HCT116 (cell line): ENCODE measurements at regions not wholly inside any gene's neighbourhood (a gene's known extent, or its start where the extent isn't known, plus 50 kb on each side); places are given as distances from the start of the nearest gene placed in this dataset.

Source experiments
- ATAC-seq: fragments of 200-7000 bp; cut with Tn5 transposase; 2 replicates; pipeline ENCODE4 v1.9.1; 2020; ENCODE audit warnings: mild to moderate bottlenecking, moderate library complexity
- BruUV-seq: library from RNA; stranded (reverse); fragments of 400-500 nt; replicated peaks from 2 replicates; lab custom pipeline; 2021; lab: Mats Ljungman, UMichigan
- CTCF ChIA-PET: fragments of 300-600 bp; sonication (Branson Sonifier 250); formaldehyde crosslinking; loops from one replicate; lab custom pipeline; 2021; ENCODE audit warnings: antibody characterized with exemption; lab: Charles Lee
- POLR2A ChIA-PET: fragments of 300-600, 350-600 bp; sonication (Branson Sonifier 250); formaldehyde crosslinking; loops from one replicate; lab custom pipeline; 2021; ENCODE audit warnings: antibody characterized with exemption; lab: Charles Lee
- RAD21 ChIA-PET, 2 experiments: fragments of 300-600 bp; sonication (Branson Sonifier 250); formaldehyde crosslinking; loops; one replicate each; lab custom pipeline; 2023; ENCODE audit warnings: low total read pairs in 2 of 2; ENCODE audit not compliant: uncharacterized antibody in 2 of 2, unreplicated experiment in 2 of 2, low non-redundant PET in 1 of 2; lab: Charles Lee
- DNase-seq: peaks from one replicate; pipeline ENCODE4 v3.0.0-alpha.2; 2010; ENCODE audit warnings: low read depth, low spot score
- H2AFZ ChIP-seq: fragments of 200-600 bp; shearing (Covaris generic), sonication (generic); 2 replicates; pipeline ENCODE4 v1.6.1; 2017; ENCODE audit warnings: low read depth, mixed run types, mixed read lengths, antibody characterized with exemption, low read length; ENCODE audit not compliant: poor library complexity, severe bottlenecking
- H3K27ac ChIP-seq: 2 replicates; pipeline ENCODE4 v1.5.1; 2012; ENCODE audit warnings: low read depth, low read length
- H3K27me3 ChIP-seq: fragments of 200-600 bp; sonication (generic); 2 replicates; pipeline ENCODE4 v1.6.1; 2016; ENCODE audit warnings: mixed run types, low read length, mixed read lengths; ENCODE audit not compliant: insufficient read depth
- H3K36me3 ChIP-seq, 2 experiments: fragments of 200-500 bp in 1 of 2; fragments of 200-600 bp in 1 of 2; sonication (Bioruptor generic) in 1 of 2; sonication (generic) in 1 of 2; 2 replicates each; pipeline versions ENCODE4 v1.5.1 to v1.6.1; 2014 to 2016; ENCODE audit warnings: low read length in 2 of 2, inconsistent platforms in 1 of 2, mixed read lengths in 1 of 2, mixed run types in 1 of 2; ENCODE audit not compliant: insufficient read depth in 2 of 2, control insufficient read depth in 1 of 2
- H3K4me1 ChIP-seq, 2 experiments: fragments of 200-600 bp in 1 of 2; sonication (generic) in 1 of 2; 2 replicates each; pipeline versions ENCODE4 v1.5.1 to v1.6.1; 2012 to 2017; ENCODE audit warnings: low read length in 2 of 2, inconsistent platforms in 1 of 2, mild to moderate bottlenecking in 1 of 2, mixed read lengths in 1 of 2, mixed run types in 1 of 2, moderate library complexity in 1 of 2; ENCODE audit not compliant: insufficient read depth in 2 of 2, control insufficient read depth in 1 of 2
- H3K4me2 ChIP-seq: fragments of 200-600 bp; sonication (generic); 2 replicates; pipeline ENCODE4 v1.6.1; 2017; ENCODE audit warnings: mixed run types, low read length, mixed read lengths
- H3K4me3 ChIP-seq, 2 experiments: fragments of 200-600 bp in 1 of 2; sonication (generic) in 1 of 2; replicated peaks in 1 of 2; 2 replicates each; pipeline ENCODE4 v1.5.1; 2011 to 2016; ENCODE audit warnings: low read length in 2 of 2, control low read depth in 1 of 2, low read depth in 1 of 2, mild to moderate bottlenecking in 1 of 2, mixed read lengths in 1 of 2, mixed run types in 1 of 2
- H3K79me2 ChIP-seq: fragments of 200-600 bp; sonication (generic); 2 replicates; pipeline ENCODE4 v1.6.1; 2017; ENCODE audit warnings: mild to moderate bottlenecking, mixed run types, low read length, moderate library complexity, mixed read lengths; ENCODE audit not compliant: insufficient read depth
- H3K9ac ChIP-seq: fragments of 200-600 bp; sonication (generic); 2 replicates; pipeline ENCODE4 v1.6.1; 2016; ENCODE audit warnings: low read length, mixed read lengths
- H3K9me2 ChIP-seq: fragments of 200-600 bp; sonication (generic), shearing (Covaris generic); 2 replicates; pipeline ENCODE4 v1.6.1; 2017; ENCODE audit warnings: mixed run types, mild to moderate bottlenecking, moderate library complexity; ENCODE audit not compliant: insufficient read depth
- H3K9me3 ChIP-seq, 2 experiments: fragments of 200-500 bp in 1 of 2; fragments of 200-600 bp in 1 of 2; sonication (Bioruptor generic) in 1 of 2; sonication (generic) in 1 of 2; 2 replicates each; pipeline ENCODE4 v1.6.1; 2014 to 2017; ENCODE audit warnings: low read length in 2 of 2, mixed read lengths in 2 of 2, inconsistent platforms in 1 of 2, low read depth in 1 of 2, mild to moderate bottlenecking in 1 of 2, mixed run types in 1 of 2, moderate library complexity in 1 of 2; ENCODE audit not compliant: control insufficient read depth in 1 of 2, insufficient read depth in 1 of 2
- H4K20me1 ChIP-seq: fragments of 200-600 bp; sonication (generic), shearing (Covaris generic); 2 replicates; pipeline ENCODE4 v1.6.1; 2017; ENCODE audit warnings: mixed run types, mild to moderate bottlenecking, moderate library complexity; ENCODE audit not compliant: insufficient read depth
- ATF3 ChIP-seq: IDR thresholded peaks from 2 replicates; pipeline ENCODE4 v1.6.1; 2012
- CBX3 ChIP-seq: IDR thresholded peaks from 2 replicates; pipeline ENCODE4 v1.6.1; 2012; ENCODE audit warnings: low read depth
- EZH2phosphoT487 ChIP-seq: fragments of 200-600 bp; IDR thresholded peaks from 2 replicates; pipeline ENCODE4 v1.6.1; 2018; ENCODE audit warnings: antibody characterized with exemption, borderline replicate concordance
- MAX ChIP-seq: IDR thresholded peaks from 2 replicates; pipeline ENCODE4 v1.6.1; 2012
- POLR2A ChIP-seq: IDR thresholded peaks from 2 replicates; pipeline ENCODE4 v1.7.0; 2011; ENCODE audit warnings: borderline replicate concordance; ENCODE audit not compliant: insufficient read depth, insufficient read length; ENCODE audit errors: extremely low read depth
- POLR2AphosphoS5 ChIP-seq: IDR thresholded peaks from 2 replicates; pipeline ENCODE4 v1.6.1; 2011; ENCODE audit warnings: mild to moderate bottlenecking, low read depth, low read length, moderate library complexity
- SP1 ChIP-seq: IDR thresholded peaks from 2 replicates; pipeline ENCODE4 v1.6.1; 2012; ENCODE audit warnings: low read depth
- SRF ChIP-seq: IDR thresholded peaks from 2 replicates; pipeline ENCODE4 v1.6.1; 2012; ENCODE audit warnings: low read depth
- YY1 ChIP-seq: IDR thresholded peaks from 2 replicates; pipeline ENCODE4 v1.6.1; 2011; ENCODE audit warnings: low read length, low read depth, moderate library complexity, mild to moderate bottlenecking; ENCODE audit not compliant: insufficient replicate concordance; ENCODE audit errors: extremely low read depth
- ZBTB33 ChIP-seq: IDR thresholded peaks from 2 replicates; pipeline ENCODE4 v1.6.1; 2011; ENCODE audit warnings: mild to moderate bottlenecking, low read length, moderate library complexity; ENCODE audit not compliant: insufficient replicate concordance; ENCODE audit errors: extremely low read depth
- ZFX ChIP-seq: fragments of 450-650 bp; IDR thresholded peaks from 2 replicates; pipeline ENCODE4 v1.6.1; 2017
- intact Hi-C: fragments of 100-400 bp; cut with micrococcal nuclease; formaldehyde crosslinking; loops from 2 replicates; pipeline ENCODE4 v1.10.0; 2022

GRCh38 chr1:25001125-25001915 is 71.2 kb upstream of the RUNX3 start (continued):
- TF ChIP-seq ZBTB33 (no peak), YY1 (no peak), ZFX (no peak), ATF3 (no peak), CBX3 (no peak), SP1 (no peak), POLR2AphosphoS5 (no peak)
- TF ChIP-seq, all 23 proteins: peak for 0

GRCh38 chr1:24999906-25000305 is 69.8 kb upstream of the RUNX3 start:
- no peaks in the 10 kb centered on the region for H3K79me2 ChIP-seq
- no peak overlapping the region for H2AFZ ChIP-seq
- no peaks in the 10 kb centered on the region for H3K36me3 ChIP-seq
- TF ChIP-seq EZH2phosphoT487 (no peak), SRF (no peak), POLR2A (no peak), ZFX (no peak), MAX (no peak), ATF3 (no peak)
- H3K9me2 ChIP-seq: no peaks in the 10 kb centered on the region
- BruUV-seq: no TSS peak
- ChIA-PET POLR2A (no interaction called here), CTCF (no interaction called here), RAD21 (no interaction called here)
- ATAC-seq (no peak), DNase-seq (no peak)
- no peak overlapping the region for H3K27ac ChIP-seq
- H3K9me3 ChIP-seq: no peaks in the 10 kb centered on the region
- H4K20me1 ChIP-seq: no peaks in the 10 kb centered on the region
- H3K4me2 ChIP-seq: no peak overlapping the region
- peaks cover 0 to 7% of the 10 kb centered on the region in 2 experiments; a peak in 1 of 4 replicates for H3K4me1 ChIP-seq
- no peak overlapping the region for H3K9ac ChIP-seq
- no peaks in the 10 kb centered on the region for H3K27me3 ChIP-seq
- H3K4me3 ChIP-seq: no peak overlapping the region
- intact Hi-C loops: no loop called here
